Activated B cell treated with CpG ODN at 0.5 μM for 24 hours (primary cell): ENCODE measurements at regions not wholly inside any gene's neighbourhood (a gene's known extent, or its start where the extent isn't known, plus 50 kb on each side); places are given as distances from the start of the nearest gene placed in this dataset.

Source experiments
- ATAC-seq: fragments of 200-7000 bp; cut with Tn5 transposase; one replicate; pipeline ENCODE4 v1.10.0; 2021; ENCODE audit warnings: low read depth, mild to moderate bottlenecking, moderate library complexity
- CTCF ChIA-PET: fragments of 350-600 bp; sonication (Branson Sonifier 250); formaldehyde crosslinking; loops from one replicate; lab custom pipeline; 2021; ENCODE audit warnings: antibody characterized with exemption; lab: Charles Lee
- POLR2A ChIA-PET: fragments of 350-600 bp; sonication (Branson Sonifier 250); formaldehyde crosslinking; loops from one replicate; lab custom pipeline; 2021; ENCODE audit warnings: antibody characterized with exemption; lab: Charles Lee
- DNase-seq: peaks from one replicate; pipeline ENCODE4 v3.0.0; 2022
- H3K27ac Mint-ChIP-seq: one replicate; pipeline ENCODE4 v1.8.0; 2020; ENCODE audit warnings: mixed read lengths
- H3K27me3 Mint-ChIP-seq: one replicate; pipeline ENCODE4 v1.8.0; 2021; ENCODE audit warnings: mixed read lengths
- H3K36me3 Mint-ChIP-seq: one replicate; pipeline ENCODE4 v1.8.0; 2021; ENCODE audit warnings: low read depth, mixed read lengths
- H3K4me1 Mint-ChIP-seq: one replicate; pipeline ENCODE4 v1.8.0; 2021; ENCODE audit warnings: mixed read lengths
- H3K4me3 Mint-ChIP-seq: one replicate; pipeline ENCODE4 v1.8.0; 2020; ENCODE audit warnings: mild to moderate bottlenecking, mixed read lengths
- H3K9me3 Mint-ChIP-seq: one replicate; pipeline ENCODE4 v1.8.0; 2020; ENCODE audit warnings: mixed read lengths
- intact Hi-C: fragments of 100-400 bp; cut with micrococcal nuclease; formaldehyde crosslinking; loops from one replicate; pipeline ENCODE4 v1.15.1; 2024
- TF ChIP-seq, protein P1 (sequence below): fragments of 200-600 bp; IDR thresholded peaks from one replicate; pipeline ENCODE4 v1.8.0; 2022; ENCODE audit warnings: antibody characterized with exemption, mild to moderate bottlenecking

DNA sequence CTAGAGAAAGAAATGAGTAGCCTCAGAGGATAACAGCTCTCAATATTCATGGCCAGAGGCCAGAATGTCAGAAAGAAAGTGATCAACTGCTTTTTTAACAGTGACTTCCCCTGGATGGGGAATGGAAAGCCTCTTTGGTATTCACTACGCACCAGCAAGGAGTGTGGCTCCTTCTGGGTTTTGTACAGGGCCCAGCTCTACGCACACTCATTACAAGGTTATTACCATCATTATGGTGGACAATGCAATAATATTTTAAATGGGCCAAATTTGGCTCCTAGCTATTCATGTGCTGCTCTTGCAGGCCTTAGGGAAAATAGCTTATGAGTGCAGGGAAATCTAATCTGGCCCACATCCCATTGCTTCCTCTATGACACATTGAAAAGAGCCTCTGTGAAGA lies 1149.5 kb upstream of the FANCL start:
- H3K4me3 Mint-ChIP-seq = no peak overlapping the region
- DNase-seq = no peak
- H3K4me1 Mint-ChIP-seq = no peaks in the 10 kb centered on the region
- no peak for ATAC-seq
- ChIA-PET CTCF (no interaction called here), POLR2A (no interaction called here)
- TF ChIP-seq, protein P1, sequence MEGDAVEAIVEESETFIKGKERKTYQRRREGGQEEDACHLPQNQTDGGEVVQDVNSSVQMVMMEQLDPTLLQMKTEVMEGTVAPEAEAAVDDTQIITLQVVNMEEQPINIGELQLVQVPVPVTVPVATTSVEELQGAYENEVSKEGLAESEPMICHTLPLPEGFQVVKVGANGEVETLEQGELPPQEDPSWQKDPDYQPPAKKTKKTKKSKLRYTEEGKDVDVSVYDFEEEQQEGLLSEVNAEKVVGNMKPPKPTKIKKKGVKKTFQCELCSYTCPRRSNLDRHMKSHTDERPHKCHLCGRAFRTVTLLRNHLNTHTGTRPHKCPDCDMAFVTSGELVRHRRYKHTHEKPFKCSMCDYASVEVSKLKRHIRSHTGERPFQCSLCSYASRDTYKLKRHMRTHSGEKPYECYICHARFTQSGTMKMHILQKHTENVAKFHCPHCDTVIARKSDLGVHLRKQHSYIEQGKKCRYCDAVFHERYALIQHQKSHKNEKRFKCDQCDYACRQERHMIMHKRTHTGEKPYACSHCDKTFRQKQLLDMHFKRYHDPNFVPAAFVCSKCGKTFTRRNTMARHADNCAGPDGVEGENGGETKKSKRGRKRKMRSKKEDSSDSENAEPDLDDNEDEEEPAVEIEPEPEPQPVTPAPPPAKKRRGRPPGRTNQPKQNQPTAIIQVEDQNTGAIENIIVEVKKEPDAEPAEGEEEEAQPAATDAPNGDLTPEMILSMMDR = no peak
- H3K27me3 Mint-ChIP-seq = no peaks in the 10 kb centered on the region
- H3K9me3 Mint-ChIP-seq = peaks cover 2% of the 10 kb centered on the region
- no peak overlapping the region for H3K27ac Mint-ChIP-seq
- intact Hi-C loops = no loop called here
- no peaks in the 10 kb centered on the region for H3K36me3 Mint-ChIP-seq

GRCh38 chr2:59389240-59389639 lies 1148.1 kb upstream of the FANCL start:
- ChIA-PET POLR2A (no interaction called here), CTCF (no interaction called here)
- intact Hi-C loops = no loop called here
- no peak for DNase-seq
- TF ChIP-seq, protein P1 = no peak
- ATAC-seq = no peak
- Mint-ChIP-seq H3K9me3 (peaks cover 2% of the 10 kb centered on the region), H3K4me3 (no peak overlapping the region), H3K27me3 (no peaks in the 10 kb centered on the region), H3K4me1 (no peaks in the 10 kb centered on the region), H3K36me3 (no peaks in the 10 kb centered on the region), H3K27ac (no peak overlapping the region)

GRCh38 chr2:59385971-59386370 lies 1144.8 kb upstream of the FANCL start:
- DNase-seq (no peak), ATAC-seq (no peak)
- Mint-ChIP-seq H3K9me3 (no peaks in the 10 kb centered on the region), H3K4me3 (no peak overlapping the region), H3K36me3 (no peaks in the 10 kb centered on the region), H3K27ac (no peak overlapping the region), H3K4me1 (no peaks in the 10 kb centered on the region), H3K27me3 (no peaks in the 10 kb centered on the region)
- intact Hi-C loops = no loop called here
- ChIA-PET POLR2A (no interaction called here), CTCF (no interaction called here)
- TF ChIP-seq, protein P1 = no peak

DNA sequence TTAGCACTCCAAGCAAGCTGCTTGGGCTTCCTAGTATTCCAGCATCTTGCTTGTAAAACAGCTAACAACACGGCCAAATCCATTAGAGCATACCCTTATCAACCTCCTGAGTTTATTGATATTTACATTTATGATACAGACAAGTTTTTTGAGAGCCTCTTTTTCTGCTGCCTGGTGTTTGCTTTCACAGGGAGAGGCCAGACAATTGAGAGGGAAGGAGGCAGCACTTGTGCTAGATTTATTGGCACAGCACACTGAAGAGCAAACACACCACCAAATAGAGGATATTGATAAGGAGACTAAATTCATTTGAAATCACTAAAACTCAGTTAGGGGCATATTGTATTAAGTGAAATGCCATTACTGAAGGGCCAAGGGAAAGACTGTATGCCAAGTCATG lies 1142.3 kb upstream of the FANCL start:
- H3K27me3 Mint-ChIP-seq = no peaks in the 10 kb centered on the region
- H3K27ac Mint-ChIP-seq = no peak overlapping the region
- peaks cover 4% of the 10 kb centered on the region for H3K9me3 Mint-ChIP-seq
- ChIA-PET CTCF (no interaction called here), POLR2A (no interaction called here)
- DNase-seq (no peak), ATAC-seq (no peak)
- no peaks in the 10 kb centered on the region for H3K4me1 Mint-ChIP-seq
- H3K4me3 Mint-ChIP-seq = no peak overlapping the region
- intact Hi-C loops = no loop called here
- TF ChIP-seq, protein P1 = no peak
- H3K36me3 Mint-ChIP-seq = no peaks in the 10 kb centered on the region

DNA sequence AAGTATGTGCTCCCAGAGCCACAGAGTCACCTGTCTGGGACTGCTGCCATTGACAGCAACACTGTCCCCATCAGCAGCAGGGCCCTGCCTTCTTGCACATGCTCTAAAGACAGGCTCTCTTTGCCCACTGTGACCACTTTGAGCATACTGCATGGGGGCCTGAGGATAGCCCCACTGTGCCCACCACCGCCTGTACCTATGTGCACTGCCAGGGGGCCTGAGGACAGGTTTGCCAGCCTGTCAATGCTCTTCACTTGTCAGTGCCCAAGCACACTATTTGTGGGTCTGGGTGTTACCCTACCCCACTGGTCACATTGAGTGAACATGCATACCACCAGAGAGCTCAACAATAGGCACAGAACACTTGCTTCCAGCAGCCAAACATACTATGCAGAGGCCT lies 1137.0 kb upstream of the FANCL start:
- H3K4me3 Mint-ChIP-seq = no peak overlapping the region
- DNase-seq (no peak), ATAC-seq (no peak)
- H3K9me3 Mint-ChIP-seq = peaks cover 6% of the 10 kb centered on the region
- TF ChIP-seq, protein P1 = no peak
- ChIA-PET CTCF (no interaction called here), POLR2A (no interaction called here)
- no peaks in the 10 kb centered on the region for H3K4me1 Mint-ChIP-seq
- no peak overlapping the region for H3K27ac Mint-ChIP-seq
- intact Hi-C loops = no loop called here
- peaks cover 5% of the 10 kb centered on the region for H3K27me3 Mint-ChIP-seq
- H3K36me3 Mint-ChIP-seq = no peaks in the 10 kb centered on the region
